ENCODE measurements at regions not wholly inside any gene's neighbourhood (a gene's known extent, or its start where the extent isn't known, plus 50 kb on each side); places are given as distances from the start of the nearest gene placed in this dataset.
"Not testable (repeated sequence)": the region's sequence is repeated elsewhere in the genome, so short reads cannot be mapped to it uniquely, and the experiment has no call there.

DNA sequence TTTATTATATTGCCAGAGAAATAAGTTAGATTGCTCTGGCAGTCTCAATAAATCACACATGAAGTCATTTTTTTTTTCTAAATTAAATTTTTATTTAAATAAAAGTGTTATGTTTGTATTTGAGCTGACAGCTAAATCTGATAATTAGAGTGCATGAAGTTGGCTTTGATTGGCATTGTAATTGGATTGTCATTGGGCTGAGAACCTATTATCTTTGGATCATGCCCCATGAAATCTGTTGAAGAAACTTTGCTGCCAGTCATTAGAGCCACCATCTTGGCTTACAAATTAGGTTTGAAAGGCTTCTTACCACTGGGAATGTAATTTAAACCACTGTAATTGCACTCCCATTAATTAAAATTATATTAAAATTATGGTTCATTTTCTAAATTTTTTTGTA is 507.9 kb upstream of the FANCL start:
- TF ChIP-seq POLR2A (IDR thresholded peaks at IDR 0.05) (no peak), POLR2AphosphoS5 (IDR thresholded peaks at IDR 0.05) (no peak)
- TF ChIP-seq, protein P1, sequence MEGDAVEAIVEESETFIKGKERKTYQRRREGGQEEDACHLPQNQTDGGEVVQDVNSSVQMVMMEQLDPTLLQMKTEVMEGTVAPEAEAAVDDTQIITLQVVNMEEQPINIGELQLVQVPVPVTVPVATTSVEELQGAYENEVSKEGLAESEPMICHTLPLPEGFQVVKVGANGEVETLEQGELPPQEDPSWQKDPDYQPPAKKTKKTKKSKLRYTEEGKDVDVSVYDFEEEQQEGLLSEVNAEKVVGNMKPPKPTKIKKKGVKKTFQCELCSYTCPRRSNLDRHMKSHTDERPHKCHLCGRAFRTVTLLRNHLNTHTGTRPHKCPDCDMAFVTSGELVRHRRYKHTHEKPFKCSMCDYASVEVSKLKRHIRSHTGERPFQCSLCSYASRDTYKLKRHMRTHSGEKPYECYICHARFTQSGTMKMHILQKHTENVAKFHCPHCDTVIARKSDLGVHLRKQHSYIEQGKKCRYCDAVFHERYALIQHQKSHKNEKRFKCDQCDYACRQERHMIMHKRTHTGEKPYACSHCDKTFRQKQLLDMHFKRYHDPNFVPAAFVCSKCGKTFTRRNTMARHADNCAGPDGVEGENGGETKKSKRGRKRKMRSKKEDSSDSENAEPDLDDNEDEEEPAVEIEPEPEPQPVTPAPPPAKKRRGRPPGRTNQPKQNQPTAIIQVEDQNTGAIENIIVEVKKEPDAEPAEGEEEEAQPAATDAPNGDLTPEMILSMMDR (IDR thresholded peaks at IDR 0.05) = no peak
- Histone ChIP-seq H3K27ac (no peak overlapping the region), H3K9me3 (no peaks in the 10 kb centered on the region), H3K4me1 (no peaks in the 10 kb centered on the region), H3K4me3 (no peak overlapping the region), H3K27me3 (no peaks in the 10 kb centered on the region), H3K36me3 (no peaks in the 10 kb centered on the region)
- intact Hi-C loops (cut with DNase I; ENCODE audit: low total_unique reads) = no loop called here
- no peak for DNase-seq (ENCODE audit: low spot score in 2 of 2)

DNA sequence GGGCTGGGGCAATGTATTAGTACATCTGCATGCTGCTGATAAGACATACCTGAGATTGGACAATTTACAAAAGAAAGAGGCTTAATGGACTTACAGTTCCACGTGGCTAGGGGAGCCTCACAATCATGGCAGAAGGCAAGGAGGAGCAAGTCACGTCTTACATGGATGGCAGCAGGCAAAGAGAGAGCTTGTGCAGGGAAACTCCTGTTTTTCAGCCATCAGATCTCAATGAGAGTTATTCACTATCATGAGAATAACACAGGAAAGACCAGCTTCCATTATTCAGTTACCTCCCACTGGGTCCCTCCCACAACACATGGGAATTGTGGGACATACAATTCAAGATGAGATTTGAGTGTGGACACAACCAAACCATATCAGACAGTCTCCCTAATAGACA is 504.2 kb upstream of the FANCL start:
- H3K4me1 ChIP-seq; H3K27ac ChIP-seq; intact Hi-C loops (cut with DNase I; ENCODE audit: low total_unique reads); H3K9me3 ChIP-seq; H3K27me3 ChIP-seq; H3K36me3 ChIP-seq; DNase-seq (ENCODE audit: low spot score in 2 of 2); H3K4me3 ChIP-seq: not testable (repeated sequence)

DNA sequence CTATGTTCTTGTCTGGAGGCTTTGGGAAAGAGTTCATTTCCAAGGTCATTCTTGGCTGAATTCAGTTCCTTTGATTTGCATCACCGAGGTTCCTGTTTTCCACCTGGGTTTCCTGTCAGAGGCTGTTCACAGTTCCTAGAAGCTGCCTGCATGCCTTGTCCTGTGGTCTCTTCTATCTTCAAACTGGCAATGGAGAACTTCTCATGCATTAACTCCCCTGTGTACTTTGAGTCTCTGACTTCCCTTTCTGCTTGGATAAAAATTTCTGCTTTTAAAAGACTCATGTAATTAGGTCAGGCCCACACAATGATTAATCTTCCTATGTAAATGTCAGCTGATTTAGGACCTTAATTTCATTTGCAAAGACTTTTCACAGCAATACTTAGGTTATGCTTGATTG is 499.3 kb upstream of the FANCL start:
- no peaks in the 10 kb centered on the region for H3K9me3 ChIP-seq
- H3K4me1 ChIP-seq = no peaks in the 10 kb centered on the region
- no peak for DNase-seq (ENCODE audit: low spot score in 2 of 2)
- H3K36me3 ChIP-seq = no peaks in the 10 kb centered on the region
- no peak for TF ChIP-seq POLR2A (IDR thresholded peaks at IDR 0.05)
- no peak for TF ChIP-seq POLR2AphosphoS5 (IDR thresholded peaks at IDR 0.05)
- TF ChIP-seq, protein P1 (IDR thresholded peaks at IDR 0.05) = no peak
- no peaks in the 10 kb centered on the region for H3K27me3 ChIP-seq
- H3K27ac ChIP-seq = no peak overlapping the region
- H3K4me3 ChIP-seq = no peak overlapping the region
- intact Hi-C loops (cut with DNase I; ENCODE audit: low total_unique reads) = no loop called here

DNA sequence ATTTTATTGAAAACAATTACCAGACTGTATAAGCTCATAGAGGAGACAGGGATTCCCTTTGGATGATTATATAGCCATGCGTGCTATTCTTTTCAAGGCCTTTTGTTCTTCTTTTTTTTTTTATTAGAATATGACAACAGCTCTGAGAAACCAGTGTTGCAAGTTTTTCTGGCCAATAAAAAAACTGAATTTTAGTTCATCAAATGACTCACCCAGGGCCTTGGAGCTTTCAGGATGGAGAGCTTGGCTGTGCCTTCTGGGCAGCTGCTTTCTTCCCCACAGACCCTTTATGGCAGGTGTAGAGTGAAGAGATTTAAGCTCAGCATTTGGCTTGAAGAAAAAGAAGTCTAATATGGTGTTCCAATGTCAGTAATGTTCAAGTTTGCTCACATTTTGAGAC is 497.9 kb upstream of the FANCL start:
- Histone ChIP-seq H3K4me1 (no peaks in the 10 kb centered on the region), H3K4me3 (no peak overlapping the region), H3K9me3 (no peaks in the 10 kb centered on the region), H3K27ac (no peak overlapping the region), H3K27me3 (no peaks in the 10 kb centered on the region), H3K36me3 (no peaks in the 10 kb centered on the region)
- intact Hi-C loops (cut with DNase I; ENCODE audit: low total_unique reads) = no loop called here
- TF ChIP-seq POLR2A (IDR thresholded peaks at IDR 0.05) = no peak
- TF ChIP-seq, protein P1 (IDR thresholded peaks at IDR 0.05) = no peak
- no peak for DNase-seq (ENCODE audit: low spot score in 2 of 2)

DNA sequence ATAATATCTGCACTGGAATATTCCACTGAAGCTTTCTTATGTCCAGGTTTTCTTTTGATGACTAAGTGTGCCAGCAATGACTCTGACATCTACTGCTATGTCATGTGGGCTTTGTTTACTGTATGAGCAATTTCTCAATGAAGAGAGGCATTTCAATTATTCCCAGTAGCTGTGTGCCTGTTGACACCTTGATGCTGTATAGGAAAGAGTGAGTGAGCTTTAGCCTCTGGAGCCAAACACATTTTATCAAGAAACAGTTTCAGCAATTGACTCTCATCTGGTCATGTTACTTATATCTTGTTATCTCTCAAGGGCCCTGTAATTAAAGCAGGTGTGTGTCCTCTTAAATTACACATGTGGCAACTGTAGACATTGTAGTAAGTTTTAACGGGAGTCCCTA is 493.2 kb upstream of the FANCL start:
- no peaks in the 10 kb centered on the region for H3K36me3 ChIP-seq
- H3K27me3 ChIP-seq = no peaks in the 10 kb centered on the region
- DNase-seq (ENCODE audit: low spot score in 2 of 2) = no peak
- TF ChIP-seq POLR2A (IDR thresholded peaks at IDR 0.05) (no peak), POLR2AphosphoS5 (IDR thresholded peaks at IDR 0.05) (no peak)
- TF ChIP-seq, protein P1 (IDR thresholded peaks at IDR 0.05) = no peak
- intact Hi-C loops (cut with DNase I; ENCODE audit: low total_unique reads) = no loop called here
- no peaks in the 10 kb centered on the region for H3K9me3 ChIP-seq
- H3K4me3 ChIP-seq = no peak overlapping the region
- H3K27ac ChIP-seq = no peak overlapping the region
- no peaks in the 10 kb centered on the region for H3K4me1 ChIP-seq

DNA sequence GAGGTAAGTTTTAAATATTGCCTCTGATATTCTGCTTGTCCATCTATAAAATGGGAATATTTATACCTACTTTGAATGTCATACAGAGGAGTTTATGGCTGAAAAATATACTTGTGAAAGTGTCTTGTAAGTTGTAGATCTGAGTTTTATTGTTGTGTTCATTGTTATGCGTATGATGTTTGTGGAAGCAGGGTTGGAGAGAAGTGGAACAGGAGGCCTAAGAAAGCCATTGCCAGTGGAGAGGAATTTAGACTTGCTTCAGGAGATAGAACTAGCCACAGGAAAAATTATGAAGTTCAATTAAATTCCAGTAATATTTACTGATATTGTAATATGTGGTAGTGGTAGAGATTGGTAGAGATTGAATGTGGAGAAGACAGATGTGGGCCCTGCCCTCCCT is 491.9 kb upstream of the FANCL start:
- H3K4me3 ChIP-seq = no peak overlapping the region
- intact Hi-C loops (cut with DNase I; ENCODE audit: low total_unique reads) = no loop called here
- no peak for DNase-seq (ENCODE audit: low spot score in 2 of 2)
- no peak overlapping the region for H3K27ac ChIP-seq
- H3K4me1 ChIP-seq = no peaks in the 10 kb centered on the region
- no peak for TF ChIP-seq POLR2A (IDR thresholded peaks at IDR 0.05)
- TF ChIP-seq, protein P1 (IDR thresholded peaks at IDR 0.05) = no peak
- TF ChIP-seq POLR2AphosphoS5 (IDR thresholded peaks at IDR 0.05) = no peak
- H3K36me3 ChIP-seq = no peaks in the 10 kb centered on the region
- H3K27me3 ChIP-seq = no peaks in the 10 kb centered on the region
- no peaks in the 10 kb centered on the region for H3K9me3 ChIP-seq
